ENCODE measurements at regions not wholly inside any gene's neighbourhood (a gene's known extent, or its start where the extent isn't known, plus 50 kb on each side); places are given as distances from the start of the nearest gene placed in this dataset.
A peak's percentile ranks its signal among the peaks of the same experiment; 100 is the strongest.

- no peak for DNase-seq (ENCODE audit: low spot score)
These were observed 145.0 kb upstream of the DMAC1 start for GRCh38 chr9:7944572-7944971.

GRCh38 chr9:7937761-7938491 lies 138.3 kb upstream of the DMAC1 start:
- DNase-seq (ENCODE audit: low spot score) = no peak

DNA sequence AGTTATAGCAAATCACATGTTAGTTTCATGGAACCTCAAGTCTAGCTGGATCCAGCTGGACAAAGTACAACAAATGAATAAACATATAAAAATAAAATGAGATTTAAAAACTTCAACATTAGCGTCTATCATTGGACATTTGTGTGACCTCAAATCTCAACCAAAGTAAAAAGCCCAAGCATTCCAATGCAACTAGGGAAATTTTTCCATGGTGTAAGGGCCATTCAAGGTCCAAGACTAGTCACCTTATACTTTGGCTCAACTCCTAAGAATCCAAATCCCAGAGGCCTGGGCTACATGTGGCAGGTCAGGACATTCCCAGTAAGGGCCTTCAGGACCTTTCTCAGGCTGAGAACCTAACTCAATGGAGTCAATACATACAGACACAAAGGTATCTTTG lies 137.4 kb upstream of the DMAC1 start:
- DNase-seq (ENCODE audit: low spot score) = no peak

DNA sequence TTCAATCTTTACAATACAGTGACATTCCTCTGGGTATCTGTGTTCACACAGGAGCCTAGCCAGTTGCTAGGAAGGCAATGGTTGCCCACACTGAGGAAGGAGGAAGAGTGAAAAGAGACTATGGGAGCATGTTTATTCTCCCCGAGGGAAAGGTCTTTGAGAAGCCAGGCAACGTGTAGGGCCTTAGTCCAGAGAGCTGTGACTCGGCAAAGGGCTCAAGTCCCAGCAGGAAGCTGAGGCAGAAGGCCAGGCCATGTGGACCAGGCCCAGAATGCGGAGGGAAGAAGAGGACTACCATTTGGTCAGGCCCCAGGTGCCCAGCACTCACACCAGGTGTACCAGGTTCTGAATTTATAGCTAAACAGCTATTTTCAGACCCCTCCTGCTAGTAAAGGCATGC lies 136.6 kb upstream of the DMAC1 start:
- no peak for DNase-seq (ENCODE audit: low spot score)

GRCh38 chr9:7935681-7936080 lies 136.1 kb upstream of the DMAC1 start:
- DNase-seq (ENCODE audit: low spot score) = no peak

GRCh38 chr9:7932767-7933166 lies 133.2 kb upstream of the DMAC1 start:
- no peak for DNase-seq (ENCODE audit: low spot score)

GRCh38 chr9:7930613-7931012 lies 131.0 kb upstream of the DMAC1 start:
- DNase-seq (ENCODE audit: low spot score) = no peak

- no peak for DNase-seq (ENCODE audit: low spot score)
These were observed 122.1 kb upstream of the DMAC1 start for GRCh38 chr9:7921545-7922197.

DNA sequence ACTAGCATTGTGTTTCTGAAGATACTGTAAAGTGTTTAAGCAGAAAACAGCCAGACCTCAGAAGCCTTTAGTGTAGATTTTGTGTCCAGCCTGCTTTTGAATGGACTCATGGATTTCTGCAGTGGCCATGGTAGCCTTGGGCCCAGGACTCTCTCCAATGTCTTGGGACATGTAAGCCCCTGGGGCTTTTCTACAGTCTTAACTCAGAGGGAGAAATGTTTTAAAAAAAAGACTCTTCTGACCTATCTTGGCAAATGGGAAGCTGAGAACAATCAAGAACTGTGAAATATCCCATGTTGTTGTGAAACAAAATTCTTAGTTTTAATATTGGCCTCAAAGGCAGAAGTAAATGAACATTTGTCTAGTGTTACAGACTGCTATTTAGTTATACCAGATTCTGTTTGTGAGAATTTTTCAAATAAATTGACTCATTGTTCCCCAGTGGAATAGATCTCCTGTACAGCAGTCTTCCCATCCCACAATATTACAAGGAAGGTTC lies 112.5 kb upstream of the DMAC1 start:
- DNase-seq (ENCODE audit: low spot score) = no peak

DNA sequence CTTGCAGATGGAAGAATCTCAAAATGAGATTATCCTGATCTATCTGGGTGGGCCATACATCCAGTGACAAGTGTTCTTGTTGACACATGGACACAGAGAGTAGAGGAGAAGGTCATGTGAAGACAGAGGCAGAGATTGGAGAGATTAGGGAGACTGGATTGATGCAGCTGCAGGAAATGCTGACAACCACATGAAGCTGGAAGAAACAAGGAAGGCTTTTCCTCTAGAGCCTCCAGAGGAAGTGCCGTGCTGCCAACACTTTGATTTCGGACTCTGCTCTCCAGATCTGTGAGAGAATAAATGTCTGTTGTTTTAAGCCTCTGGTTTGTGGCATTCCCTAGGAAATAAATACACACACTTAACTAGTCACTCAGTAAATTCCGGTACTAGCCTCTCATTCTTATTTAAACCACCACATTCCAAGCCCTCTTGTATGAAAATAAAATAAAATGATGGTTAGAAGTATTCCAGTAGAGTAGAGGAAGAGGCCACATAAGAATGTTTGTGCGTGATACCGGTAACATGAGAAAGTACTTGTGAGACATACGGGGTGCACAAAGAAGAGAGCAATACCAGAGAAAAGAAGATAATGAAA lies 110.9 kb upstream of the DMAC1 start:
- no peak for DNase-seq (ENCODE audit: low spot score)

DNA sequence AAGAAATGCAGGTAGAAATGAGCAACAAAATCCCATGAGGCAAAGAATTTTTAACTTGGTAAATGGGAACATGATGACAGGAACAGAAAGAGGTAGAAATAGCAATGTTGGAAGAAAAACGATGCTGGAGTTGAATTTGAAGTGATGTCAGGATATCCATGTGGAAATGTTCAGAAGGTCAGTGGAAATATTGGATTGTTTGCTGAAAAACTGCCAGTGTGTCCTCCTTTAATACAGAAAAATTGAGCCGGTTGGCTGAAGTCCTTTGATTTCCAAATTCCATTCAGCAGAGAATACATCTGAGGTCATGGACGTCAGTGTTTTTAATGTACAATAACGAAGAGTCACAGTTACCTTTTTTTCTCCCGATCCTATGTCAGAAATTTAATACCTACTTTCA lies 110.0 kb upstream of the DMAC1 start:
- DNase-seq (ENCODE audit: low spot score) = no peak

- no peak for DNase-seq (ENCODE audit: low spot score)
These were observed 108.2 kb upstream of the DMAC1 start for GRCh38 chr9:7907551-7908337.

- DNase-seq (ENCODE audit: low spot score) = no peak
These were observed 107.4 kb upstream of the DMAC1 start for GRCh38 chr9:7906783-7907550.

DNA sequence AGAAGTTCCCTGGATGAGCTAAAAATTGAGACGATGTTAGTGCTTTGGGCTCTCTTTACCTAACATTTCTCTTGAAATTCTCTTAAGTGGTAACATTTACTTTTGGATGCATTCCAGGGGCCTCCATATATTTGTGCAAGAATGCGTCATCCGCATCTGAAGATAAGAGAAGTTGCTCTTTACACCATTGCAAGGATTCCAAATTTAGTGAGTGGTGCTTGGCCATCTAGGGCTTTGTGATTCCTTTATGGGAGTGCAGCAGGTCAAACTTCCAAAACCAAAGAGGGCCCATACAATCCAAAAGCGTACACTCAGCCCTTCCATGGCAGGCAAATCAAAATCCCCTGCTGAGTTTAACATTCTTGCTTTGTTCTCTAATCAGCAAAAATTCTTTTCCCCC lies 102.0 kb upstream of the DMAC1 start:
- DNase-seq (ENCODE audit: low spot score) = no peak

DNA sequence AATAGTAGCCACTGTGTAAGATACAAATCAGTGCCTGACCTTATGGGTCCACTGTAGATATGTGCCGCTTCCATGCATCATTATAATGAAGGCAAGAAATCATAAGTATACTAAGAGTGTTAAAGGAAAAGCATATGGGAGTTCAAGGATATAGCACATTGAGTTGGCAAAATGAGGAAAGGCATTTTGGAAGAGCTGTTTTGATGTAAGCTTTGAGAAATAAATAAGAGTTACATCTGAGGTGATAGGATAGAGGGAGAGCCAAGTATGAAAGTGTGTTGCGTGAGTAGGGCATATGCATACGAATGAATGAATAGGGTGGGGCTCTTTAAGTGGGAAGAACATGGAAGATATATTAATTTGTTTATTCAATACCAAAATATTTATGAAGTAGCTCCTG lies 101.0 kb upstream of the DMAC1 start:
- DNase-seq (ENCODE audit: low spot score) = no peak

DNA sequence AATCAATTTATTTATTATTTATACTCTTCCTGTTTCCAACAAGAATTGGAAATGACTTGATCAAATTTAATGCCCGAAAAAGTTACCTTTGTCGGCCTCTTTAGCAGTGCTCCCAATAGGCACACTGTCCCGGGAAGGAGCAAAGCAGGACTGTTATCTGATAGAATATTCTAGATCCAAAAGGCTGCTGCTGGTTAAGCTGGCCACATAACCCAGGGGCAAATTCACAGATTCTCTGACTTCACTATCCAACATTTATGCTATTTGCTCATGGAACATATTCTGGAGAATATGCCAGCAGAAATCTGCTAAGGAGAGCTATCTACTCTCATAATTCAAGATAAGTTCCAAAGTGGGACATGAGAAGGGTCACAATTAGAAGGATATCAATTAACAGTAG lies 100.2 kb upstream of the DMAC1 start:
- no peak for DNase-seq (ENCODE audit: low spot score)

DNA sequence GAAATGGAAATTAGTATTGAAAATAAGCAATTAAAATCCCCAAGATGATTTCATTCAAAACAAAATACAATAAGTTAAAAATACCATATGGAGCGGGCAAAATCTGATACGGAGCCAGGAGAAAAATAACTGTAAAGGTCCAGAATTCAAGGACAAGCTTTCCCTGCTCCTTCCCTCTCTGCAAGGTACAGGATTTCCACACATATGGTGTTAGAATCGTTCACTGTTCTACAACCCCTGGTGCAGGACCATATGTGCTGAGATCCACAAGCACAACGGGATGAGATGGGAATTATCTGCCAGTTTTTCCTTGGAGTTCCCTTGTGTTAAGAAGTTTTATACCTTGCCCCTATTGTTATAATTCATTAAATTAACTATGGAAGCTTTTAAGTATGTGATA lies 94.7 kb upstream of the DMAC1 start:
- no peak for DNase-seq (ENCODE audit: low spot score)

- no peak for DNase-seq (ENCODE audit: low spot score)
These were observed 93.4 kb upstream of the DMAC1 start for GRCh38 chr9:7892975-7893374.

- peak; percentile 82 for DNase-seq (ENCODE audit: low spot score)
These were observed 80.1 kb upstream of the DMAC1 start for GRCh38 chr9:7879551-7880245.

- no peak for DNase-seq (ENCODE audit: low spot score)
These were observed 72.6 kb upstream of the DMAC1 start for GRCh38 chr9:7871977-7872730.
